ENCODE measurements at regions not wholly inside any gene's neighbourhood (a gene's known extent, or its start where the extent isn't known, plus 50 kb on each side); places are given as distances from the start of the nearest gene placed in this dataset.

GRCh38 chr12:107552263-107552662, 133.3 kb upstream of the PWP1 start (continued):
- TF ChIP-seq, protein P1, sequence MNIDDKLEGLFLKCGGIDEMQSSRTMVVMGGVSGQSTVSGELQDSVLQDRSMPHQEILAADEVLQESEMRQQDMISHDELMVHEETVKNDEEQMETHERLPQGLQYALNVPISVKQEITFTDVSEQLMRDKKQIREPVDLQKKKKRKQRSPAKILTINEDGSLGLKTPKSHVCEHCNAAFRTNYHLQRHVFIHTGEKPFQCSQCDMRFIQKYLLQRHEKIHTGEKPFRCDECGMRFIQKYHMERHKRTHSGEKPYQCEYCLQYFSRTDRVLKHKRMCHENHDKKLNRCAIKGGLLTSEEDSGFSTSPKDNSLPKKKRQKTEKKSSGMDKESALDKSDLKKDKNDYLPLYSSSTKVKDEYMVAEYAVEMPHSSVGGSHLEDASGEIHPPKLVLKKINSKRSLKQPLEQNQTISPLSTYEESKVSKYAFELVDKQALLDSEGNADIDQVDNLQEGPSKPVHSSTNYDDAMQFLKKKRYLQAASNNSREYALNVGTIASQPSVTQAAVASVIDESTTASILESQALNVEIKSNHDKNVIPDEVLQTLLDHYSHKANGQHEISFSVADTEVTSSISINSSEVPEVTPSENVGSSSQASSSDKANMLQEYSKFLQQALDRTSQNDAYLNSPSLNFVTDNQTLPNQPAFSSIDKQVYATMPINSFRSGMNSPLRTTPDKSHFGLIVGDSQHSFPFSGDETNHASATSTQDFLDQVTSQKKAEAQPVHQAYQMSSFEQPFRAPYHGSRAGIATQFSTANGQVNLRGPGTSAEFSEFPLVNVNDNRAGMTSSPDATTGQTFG (tag by site-specific recombination; IDR thresholded peaks at IDR 0.05; ENCODE audit: borderline replicate concordance): no peak
- no peak for TF ChIP-seq ZNF488 (tag by site-specific recombination; IDR thresholded peaks at IDR 0.05)
- TF ChIP-seq, protein P2, sequence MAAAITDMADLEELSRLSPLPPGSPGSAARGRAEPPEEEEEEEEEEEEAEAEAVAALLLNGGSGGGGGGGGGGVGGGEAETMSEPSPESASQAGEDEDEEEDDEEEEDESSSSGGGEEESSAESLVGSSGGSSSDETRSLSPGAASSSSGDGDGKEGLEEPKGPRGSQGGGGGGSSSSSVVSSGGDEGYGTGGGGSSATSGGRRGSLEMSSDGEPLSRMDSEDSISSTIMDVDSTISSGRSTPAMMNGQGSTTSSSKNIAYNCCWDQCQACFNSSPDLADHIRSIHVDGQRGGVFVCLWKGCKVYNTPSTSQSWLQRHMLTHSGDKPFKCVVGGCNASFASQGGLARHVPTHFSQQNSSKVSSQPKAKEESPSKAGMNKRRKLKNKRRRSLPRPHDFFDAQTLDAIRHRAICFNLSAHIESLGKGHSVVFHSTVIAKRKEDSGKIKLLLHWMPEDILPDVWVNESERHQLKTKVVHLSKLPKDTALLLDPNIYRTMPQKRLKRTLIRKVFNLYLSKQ (tag by site-specific recombination; IDR thresholded peaks at IDR 0.05; ENCODE audit: borderline replicate concordance): no peak

DNA sequence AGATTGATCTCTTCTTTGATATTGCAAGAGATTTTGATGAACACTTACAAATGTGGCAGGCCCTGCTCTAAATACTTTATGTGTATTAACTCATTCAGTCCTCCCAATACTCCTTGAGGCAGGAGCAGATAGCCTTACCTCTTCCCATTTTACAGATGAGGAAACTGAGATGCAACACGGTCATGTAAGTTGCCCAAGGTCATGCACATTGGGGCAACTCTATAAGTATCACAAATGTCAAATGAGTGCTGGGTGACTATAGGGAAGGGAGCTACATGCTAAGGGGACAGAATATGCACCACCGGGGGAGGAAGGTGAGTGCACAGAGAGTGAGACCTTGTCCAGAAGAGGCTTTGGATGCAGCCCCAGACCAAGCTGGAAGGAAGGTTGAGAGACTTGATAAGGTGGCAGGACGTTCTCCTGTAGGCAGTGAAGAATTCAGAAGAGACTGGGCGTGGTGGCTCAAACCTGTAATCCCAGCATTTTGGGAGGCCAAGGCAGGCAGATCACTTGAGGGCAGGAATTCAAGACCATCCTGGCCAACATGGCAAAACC, 132.3 kb upstream of the PWP1 start:
- POLR2A ChIA-PET: no interaction called here
- no peak overlapping the region for H3K4me3 ChIP-seq (ENCODE audit: low read depth, low read length)
- no peak overlapping the region for H3K27ac ChIP-seq (ENCODE audit: extremely low read depth, low read depth, low read length)
- TF ChIP-seq, protein P3, sequence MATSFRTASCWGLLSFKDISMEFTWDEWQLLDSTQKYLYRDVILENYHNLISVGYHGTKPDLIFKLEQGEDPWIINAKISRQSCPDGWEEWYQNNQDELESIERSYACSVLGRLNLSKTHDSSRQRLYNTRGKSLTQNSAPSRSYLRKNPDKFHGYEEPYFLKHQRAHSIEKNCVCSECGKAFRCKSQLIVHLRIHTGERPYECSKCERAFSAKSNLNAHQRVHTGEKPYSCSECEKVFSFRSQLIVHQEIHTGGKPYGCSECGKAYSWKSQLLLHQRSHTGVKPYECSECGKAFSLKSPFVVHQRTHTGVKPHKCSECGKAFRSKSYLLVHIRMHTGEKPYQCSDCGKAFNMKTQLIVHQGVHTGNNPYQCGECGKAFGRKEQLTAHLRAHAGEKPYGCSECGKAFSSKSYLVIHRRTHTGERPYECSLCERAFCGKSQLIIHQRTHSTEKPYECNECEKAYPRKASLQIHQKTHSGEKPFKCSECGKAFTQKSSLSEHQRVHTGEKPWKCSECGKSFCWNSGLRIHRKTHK (tag by site-specific recombination; IDR thresholded peaks at IDR 0.05): no peak
- TF ChIP-seq BCL6B (tag by site-specific recombination; IDR thresholded peaks at IDR 0.05) (no peak), ZNF501 (tag by site-specific recombination; IDR thresholded peaks at IDR 0.05) (no peak), ZNF473 (tag by site-specific recombination; IDR thresholded peaks at IDR 0.05) (no peak), ZNF239 (tag by site-specific recombination; IDR thresholded peaks at IDR 0.05) (no peak), ZNF211 (tag by site-specific recombination; IDR thresholded peaks at IDR 0.05; ENCODE audit: low read depth) (no peak), FEZF1 (tag by site-specific recombination; IDR thresholded peaks at IDR 0.05) (no peak), ZNF571 (tag by site-specific recombination; IDR thresholded peaks at IDR 0.05) (no peak), PRDM10 (tag by site-specific recombination; IDR thresholded peaks at IDR 0.05) (no peak)
- TF ChIP-seq, protein P4, sequence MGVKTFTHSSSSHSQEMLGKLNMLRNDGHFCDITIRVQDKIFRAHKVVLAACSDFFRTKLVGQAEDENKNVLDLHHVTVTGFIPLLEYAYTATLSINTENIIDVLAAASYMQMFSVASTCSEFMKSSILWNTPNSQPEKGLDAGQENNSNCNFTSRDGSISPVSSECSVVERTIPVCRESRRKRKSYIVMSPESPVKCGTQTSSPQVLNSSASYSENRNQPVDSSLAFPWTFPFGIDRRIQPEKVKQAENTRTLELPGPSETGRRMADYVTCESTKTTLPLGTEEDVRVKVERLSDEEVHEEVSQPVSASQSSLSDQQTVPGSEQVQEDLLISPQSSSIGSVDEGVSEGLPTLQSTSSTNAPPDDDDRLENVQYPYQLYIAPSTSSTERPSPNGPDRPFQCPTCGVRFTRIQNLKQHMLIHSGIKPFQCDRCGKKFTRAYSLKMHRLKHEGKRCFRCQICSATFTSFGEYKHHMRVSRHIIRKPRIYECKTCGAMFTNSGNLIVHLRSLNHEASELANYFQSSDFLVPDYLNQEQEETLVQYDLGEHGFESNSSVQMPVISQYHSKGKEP (tag by site-specific recombination; IDR thresholded peaks at IDR 0.05): no peak
- no peaks in the 10 kb centered on the region for H3K9me3 ChIP-seq (ENCODE audit: control insufficient read depth, insufficient read depth, low read depth, low read length)
- CTCF ChIA-PET: interaction anchor here (0.6 kb wide), 1 partner anchor 321 kb away, joined by 4 read pairs; no protein-coding TSS in a partner anchor
- no peaks in the 10 kb centered on the region for H3K36me3 ChIP-seq (ENCODE audit: control insufficient read depth in 2 of 2, insufficient read depth in 1 of 2, low read length in 2 of 2)
- no peaks in the 10 kb centered on the region for H3K4me1 ChIP-seq (ENCODE audit: control insufficient read depth, insufficient read depth, low read length)
